Activated T-cell treated with anti-CD3 and anti-CD28 coated beads for 24 hours (primary cell): ENCODE measurements at regions not wholly inside any gene's neighbourhood (a gene's known extent, or its start where the extent isn't known, plus 50 kb on each side); places are given as distances from the start of the nearest gene placed in this dataset.
"Not testable (repeated sequence)": the region's sequence is repeated elsewhere in the genome, so short reads cannot be mapped to it uniquely, and the experiment has no call there.

ENCODE experiments used
- DNase-seq: peaks from one replicate; pipeline ENCODE4 v3.0.0-alpha.2; 2020; ENCODE audit warnings: low read depth

DNA sequence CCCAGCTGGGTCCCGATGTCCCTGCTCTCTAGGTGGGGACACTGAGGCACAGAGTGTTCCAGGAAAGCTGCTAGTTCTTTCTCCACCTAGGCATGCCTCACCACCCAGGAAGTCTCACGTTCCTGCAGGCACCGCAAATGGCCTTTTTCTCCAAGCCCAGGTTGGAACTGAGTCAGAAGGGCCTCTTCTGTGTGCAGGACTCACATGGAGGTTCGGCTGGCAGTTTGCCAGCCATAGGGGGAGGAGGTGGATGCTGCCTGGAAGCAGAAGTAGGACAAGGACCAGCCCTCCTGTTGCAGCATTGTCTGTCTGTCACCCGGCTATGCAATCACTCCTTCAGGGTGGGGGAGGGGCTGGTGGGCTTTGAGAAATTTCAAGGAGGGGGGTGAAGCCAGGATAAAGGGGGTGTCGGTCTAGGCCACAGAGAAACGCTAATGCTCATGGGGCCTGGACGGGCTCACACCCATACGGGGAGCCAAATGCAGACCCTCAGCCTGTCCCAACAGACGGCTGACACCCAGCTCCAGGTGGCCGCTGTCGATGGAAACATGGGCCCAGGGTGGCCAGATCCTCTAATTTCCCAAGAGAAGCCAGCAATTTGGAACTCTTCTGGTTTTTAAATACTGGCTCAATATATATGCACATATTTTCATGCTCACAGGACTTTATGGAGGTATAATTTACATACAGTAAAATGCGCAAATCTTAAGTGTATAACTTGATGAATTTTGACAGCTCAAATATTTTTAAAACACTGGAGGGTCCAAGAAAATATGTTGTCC, 120.5 kb downstream of the PHETA1 start:
- no peak for DNase-seq

DNA sequence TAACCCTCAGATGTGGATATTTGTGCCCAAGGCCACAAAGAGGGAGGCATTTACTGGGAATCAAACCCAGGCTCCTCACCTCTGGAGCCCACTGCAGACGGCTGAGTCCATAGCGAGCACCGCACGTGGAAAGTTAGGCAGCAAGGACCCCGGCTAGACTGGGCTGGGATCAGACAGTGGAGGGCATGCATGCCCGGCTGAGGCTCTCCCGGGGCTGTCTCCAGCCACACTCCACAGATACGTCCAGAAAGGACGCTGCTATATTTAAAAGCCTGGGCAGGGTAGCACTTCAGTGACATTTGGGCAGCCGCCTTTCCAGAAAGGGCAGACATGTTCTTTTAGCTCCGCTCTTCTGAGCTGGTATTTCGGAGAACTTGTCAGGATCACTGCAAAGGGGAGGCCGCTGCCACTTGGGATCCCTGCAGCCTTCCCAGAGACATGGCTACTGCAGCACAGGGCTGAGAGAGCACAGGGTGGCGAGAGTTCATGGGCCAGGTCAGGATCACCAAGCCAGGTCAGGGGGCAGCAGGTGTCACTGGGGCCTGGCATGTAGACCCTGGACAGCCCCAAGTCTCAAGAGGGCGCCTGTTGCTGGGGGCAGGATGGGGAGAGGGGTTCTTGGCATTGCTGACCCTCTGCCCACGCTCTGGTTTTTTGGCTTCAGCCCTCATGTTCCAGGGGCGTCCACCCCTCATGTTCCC, 121.7 kb downstream of the PHETA1 start:
- no peak for DNase-seq

DNA sequence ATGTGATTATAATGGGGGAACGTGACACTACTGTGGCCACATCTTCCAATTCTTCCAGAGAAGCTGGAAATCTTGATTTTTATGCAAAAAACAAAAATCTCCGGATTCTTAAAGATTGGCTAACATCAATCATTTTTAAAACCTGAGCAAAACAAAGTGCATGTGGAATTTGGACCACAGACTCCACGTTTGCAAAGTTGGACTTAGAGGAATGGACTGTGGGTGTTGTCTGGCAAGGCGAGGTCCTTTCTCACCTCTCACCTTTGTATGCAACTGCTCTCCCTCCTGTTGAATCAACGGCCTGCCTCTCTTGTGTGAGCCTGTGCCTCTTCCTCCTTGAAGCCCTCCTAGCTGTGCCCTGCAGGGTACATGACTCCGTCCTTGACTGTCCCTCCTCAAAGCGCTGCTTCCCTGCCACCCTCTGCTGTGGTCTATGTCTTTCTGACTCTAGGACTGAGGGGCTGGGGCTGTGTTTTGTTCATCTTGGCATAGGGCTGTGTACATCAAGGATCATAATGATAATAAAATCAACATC, 122.4 kb downstream of the PHETA1 start:
- DNase-seq: no peak

DNA sequence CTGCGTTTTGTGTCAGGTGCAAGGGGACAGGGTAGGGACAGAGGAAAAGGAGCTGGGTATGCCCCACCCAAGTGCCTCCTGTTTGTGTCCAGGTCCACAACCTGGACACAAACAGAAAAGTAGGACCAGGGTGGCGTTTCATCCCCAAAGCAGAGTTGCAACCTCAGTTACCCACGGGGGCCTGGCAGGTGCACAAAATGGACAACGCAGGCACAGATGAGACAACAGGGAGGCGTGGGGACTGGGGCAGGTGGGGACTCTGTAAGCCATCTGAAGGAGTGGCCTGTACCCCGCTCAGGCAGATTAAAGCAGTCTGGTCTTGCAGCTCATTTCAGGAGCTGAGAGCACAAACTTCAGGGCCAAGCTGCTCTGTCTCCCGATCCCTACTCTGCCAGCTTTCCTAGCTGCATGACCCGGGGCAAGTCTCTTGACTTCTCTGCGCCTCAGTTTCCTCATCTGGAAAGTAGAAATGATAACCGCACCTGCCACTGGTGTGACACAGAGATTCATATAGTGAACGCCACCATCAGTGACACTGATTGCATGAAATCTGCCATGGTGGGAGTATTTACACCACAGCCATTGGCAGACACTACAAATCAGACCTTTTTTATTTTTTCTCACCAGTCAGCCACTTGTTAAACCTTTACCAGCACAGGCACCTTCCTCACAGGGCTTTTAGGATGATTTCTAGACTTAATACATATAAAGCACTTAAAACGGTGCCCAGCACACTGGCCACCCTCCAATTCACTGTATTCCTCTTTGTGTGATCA, 123.0 kb downstream of the PHETA1 start:
- DNase-seq: no peak

DNA sequence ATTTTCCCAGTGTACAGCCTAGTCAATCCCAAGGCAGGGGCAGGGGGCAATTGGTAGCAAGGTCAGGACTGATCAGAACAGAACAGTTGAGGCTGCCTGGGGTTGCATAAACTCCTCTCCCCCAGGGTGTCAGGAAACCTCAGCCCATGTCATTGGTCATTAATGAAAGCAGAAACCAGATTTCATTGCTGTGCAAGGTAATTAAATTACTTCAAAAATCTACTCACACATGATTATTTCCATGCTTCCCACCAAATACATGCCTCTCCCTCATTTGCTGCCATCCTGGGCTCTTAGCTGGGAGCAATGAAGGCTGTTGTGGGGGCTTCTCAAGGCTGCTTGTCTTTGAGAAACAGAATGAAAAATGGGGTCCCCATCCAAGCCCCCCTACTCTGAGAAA, 124.2 kb downstream of the PHETA1 start:
- DNase-seq: no peak

DNA sequence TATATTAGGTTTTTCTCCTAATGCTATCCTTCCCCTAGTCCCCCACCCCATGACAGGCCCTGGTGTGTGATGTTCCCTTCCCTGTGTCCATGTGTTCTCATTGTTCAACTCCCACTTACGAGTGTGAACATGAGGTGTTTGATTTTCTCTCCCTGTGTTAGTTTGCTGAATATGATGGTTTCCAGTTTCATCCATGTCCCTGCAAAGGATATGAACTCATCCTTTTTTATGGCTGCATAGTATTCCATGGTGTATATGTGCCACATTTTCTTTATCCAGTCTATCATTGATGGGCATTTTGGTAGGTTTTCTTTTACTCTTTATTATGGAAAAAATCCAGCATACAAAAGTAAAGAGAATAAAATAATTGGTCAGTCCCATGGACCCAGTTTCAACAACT, 126.1 kb downstream of the PHETA1 start:
- DNase-seq: not testable (repeated sequence)

DNA sequence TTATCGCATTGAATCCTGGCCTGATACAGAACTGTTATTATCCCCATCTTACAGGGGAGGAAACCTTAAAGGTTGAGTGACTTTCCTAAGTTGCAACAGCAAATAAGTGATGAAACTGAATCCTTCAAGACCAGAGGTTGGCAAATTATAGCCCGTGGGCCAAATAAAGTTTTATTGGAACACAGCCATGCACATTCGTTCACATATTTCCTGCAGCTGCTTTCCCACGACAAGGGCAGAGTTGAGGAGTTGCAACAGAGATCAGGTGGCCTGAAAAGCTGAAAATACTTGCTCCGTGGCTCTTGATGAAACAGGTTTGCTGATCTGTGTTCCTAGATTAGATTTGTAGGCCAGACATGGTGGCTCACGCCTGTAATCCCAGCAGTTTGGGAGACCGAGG, 126.7 kb downstream of the PHETA1 start:
- no peak for DNase-seq

DNA sequence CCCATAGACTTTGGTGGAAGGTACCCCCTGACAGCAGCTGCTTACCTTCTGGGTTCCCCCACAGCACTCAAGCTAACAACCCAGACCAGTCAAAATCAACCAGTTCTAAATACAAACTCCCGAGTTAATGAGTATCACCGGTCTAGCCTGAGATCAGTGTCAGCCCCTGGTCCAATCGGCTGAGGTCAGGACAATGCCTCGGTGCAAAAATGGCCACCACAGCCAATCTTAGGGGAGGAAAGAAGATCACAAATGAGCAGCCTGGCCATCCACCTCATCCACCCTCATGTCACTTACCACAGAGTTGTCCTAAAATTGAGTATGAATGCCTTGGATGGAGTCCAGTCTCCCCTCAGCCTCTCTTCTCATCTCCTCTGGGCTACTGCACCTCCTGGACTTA, 128.5 kb downstream of the PHETA1 start:
- no peak for DNase-seq

DNA sequence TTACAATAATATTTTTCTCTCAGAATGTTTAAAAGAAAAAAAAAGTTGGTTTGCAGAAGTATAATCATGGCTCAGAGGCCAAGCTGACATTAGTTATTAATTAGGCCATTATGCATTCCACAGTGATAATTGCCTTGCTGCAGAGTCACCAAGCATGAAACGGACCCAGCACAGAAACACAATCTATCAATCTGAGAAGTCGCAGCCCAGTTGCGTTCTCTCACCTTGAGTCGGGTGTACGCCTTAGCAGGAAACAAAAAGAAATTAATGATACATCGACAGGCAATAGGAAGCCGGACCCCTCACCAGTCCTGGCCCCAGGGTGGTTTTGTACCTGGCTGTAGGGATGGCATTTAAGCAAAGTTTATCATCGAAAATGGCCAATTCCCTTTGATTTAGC, 129.7 kb downstream of the PHETA1 start:
- DNase-seq: no peak

DNA sequence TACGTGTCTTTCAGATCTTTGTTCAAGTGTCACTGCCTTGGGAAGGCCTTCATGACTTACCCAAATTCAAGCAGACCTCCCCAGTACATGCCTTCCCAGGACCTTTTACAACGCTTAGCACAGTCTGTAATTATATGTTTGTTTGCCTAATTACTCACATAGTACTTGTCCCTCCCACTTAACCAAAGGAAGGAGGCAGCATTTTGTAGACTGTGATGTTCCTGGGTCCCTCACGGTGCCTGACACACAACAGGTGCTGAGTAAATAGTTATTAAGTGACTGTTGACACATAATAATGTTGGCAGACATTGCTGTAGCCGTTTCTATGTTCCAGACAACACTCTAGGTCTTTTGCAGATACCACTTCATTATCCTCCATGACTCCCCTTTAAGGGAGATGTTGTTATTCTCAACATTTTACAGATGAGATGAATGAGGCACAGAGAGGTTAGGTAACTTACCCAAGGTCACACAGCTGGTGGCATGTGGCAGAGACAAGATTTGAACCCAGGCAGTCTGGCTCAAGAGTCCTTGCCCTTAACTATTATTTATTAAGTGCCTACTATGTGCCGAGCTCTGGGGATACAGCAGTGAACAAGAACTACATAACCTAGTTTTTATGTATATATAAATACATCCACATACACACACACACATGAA, 130.7 kb downstream of the PHETA1 start:
- DNase-seq: no peak

DNA sequence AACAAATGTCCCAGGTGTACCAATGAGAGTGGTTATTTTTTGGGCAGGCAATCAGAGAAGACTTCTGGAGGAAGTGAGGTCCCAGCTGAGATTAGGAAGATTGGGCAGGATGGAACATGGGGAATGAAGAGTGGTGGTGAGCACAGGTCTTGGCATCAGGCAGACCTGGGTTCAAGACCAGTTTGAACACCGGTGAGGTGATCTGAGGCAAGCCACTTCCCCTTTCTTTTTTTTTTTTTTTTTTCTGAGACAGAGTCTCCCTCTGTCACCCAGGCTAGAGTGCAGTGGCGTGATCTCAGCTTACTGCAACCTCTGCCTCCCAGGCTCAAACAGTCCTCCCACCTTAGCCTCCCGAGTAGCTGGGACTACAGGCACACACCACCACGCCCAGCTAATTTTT, 134.4 kb downstream of the PHETA1 start:
- DNase-seq: not testable (repeated sequence)

DNA sequence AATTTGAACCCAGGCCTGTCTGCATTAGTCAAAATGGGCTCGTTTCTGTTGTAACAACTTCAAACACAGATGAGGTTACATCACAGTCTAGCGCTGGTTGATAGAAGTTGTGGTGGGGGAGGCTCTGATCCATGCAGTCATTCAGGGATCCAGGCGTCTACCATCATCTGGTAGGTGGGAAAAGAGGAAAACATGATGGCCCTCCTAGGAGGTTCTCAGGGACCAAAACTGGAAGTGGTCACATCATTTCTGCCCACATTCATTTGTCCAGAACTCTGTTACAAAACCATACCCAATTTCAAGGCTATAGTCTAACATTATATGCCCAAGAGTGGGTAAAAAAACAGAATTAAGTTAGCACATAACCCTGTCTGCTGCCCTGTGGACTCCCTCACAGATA, 135.1 kb downstream of the PHETA1 start:
- no peak for DNase-seq

DNA sequence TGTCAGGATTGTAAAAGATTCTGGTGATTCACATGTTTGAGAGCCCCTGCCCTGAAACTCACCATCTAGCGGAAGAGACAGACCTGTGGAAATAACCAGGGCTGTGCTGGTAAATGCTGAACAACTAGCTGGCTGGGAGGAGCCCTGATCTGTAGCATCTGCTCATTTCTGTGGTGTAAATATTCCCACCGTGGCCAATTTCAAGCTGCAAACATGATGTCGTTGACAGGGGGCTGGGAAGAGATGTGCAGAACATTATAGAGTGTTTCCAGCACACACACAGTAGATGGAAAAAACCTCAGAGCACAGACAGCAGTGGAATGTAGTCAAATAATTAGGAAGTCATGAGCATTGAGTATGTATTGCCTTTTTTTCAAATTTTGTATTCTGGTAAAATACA, 138.2 kb downstream of the PHETA1 start:
- no peak for DNase-seq

DNA sequence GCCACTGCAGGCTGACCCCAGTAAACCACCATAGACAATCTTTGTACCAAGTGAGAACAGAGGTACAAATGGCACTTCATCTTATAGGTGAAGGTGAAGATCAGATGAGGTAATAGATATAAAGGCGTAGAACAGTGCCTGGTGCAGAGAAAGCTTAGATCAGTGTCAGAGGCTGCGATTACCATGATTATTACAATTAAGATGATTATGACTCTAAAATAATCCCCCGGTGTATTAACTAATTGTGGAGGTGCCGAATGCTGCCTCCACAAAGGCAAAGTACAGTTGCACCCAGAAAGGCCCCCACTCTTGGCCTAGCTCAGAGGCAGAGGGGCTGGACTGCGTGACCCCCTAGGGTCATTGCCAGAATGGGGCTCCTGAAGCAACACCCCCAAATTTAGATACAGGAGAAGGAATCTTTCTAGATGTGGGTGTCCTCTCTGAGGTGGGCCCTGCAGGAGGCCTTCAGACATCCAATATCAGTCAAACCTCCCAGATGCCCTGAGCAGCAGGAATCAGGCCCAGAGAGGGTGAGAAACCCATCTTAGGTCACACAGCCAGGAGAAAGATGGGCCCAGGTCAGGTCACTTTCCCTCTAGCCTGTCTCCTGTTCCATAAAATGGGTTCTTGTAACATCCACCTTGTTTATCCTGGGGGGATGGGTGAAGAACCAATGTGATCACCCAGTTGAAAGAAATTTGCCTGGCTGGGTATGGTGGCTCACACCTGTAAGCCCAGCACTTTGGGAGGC, 139.8 kb downstream of the PHETA1 start:
- DNase-seq: no peak

DNA sequence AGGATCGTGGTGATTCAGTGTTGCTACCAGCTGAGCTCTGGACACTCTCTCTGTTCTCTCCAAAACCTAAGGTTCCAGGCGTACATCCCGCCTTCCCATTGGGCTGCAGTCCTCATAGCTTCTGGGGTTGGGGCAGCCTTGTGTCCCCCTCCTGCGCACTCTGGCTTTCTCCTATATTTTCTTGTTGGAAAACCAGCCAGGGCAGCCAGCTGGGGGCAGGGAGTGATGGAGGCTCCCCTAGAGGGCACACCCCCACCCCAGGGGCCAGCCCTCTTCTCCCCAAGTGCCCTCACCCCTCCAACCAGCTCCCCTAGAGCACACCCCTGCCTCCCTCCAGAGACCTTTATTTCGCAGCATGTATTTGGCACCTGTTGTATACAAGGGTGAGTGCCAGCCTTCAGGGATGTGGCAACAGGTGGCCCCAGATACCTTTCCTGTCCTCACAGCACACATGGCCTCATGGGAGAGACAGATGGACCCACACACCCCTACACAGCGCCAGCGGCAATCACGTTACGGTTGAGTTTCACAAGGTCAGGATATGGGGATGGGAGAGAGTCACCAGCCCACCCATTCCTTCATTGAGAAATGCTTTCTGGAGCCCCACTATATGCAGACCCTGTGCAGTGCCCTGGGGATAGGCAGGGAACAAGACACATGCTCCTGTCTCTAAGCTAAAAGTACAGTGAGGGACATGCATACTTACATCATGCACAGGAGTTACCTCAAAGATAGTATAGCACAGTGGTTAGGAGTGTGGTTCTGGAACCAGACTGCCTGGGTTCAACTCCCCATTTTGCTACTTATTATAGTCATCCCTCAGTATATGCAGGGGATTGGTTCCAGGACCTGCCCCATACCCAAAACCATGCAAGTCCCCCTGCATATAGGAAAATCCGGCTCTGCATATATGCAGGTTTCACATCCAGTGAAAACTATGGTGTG, 141.1 kb downstream of the PHETA1 start:
- DNase-seq: no peak

DNA sequence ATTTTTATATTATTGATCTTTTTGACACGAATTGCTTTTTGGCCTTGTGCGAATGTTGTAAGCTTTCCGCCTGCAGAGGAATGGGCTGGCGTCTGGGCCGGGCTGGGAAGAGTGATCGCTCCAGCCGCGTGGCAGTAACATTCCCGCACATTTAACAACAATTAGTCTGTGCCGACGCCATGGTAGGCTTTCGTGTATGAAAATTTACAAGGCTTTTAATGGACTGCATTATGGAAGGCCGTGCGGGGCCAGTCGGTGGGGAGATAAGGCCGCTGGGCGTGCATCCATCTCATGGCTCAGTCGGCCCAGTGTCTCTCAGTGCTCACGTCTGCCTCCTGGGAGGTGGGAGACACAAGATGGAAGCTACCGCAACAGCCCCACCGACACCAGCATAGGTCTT, 142.2 kb downstream of the PHETA1 start:
- DNase-seq: no peak

DNA sequence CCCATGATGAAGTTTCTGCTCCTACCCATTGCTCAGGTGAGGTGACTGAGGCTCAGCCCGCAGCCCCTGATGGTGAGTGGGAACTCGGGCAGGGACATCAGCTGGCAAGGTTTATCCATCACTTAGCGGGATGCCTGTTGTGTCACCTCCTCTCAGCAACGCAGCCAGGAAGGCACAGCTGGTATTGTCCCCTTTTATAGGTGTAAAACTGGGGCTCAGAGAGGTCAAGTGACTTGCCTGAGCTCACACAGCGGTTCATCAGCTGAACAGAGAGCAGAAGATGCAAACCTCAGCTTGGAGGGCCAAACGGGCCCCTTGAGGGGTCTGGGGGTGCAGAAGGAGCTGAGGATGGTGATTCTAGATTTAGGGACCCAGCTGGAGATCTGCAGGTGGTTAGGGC, 143.6 kb downstream of the PHETA1 start:
- no peak for DNase-seq

DNA sequence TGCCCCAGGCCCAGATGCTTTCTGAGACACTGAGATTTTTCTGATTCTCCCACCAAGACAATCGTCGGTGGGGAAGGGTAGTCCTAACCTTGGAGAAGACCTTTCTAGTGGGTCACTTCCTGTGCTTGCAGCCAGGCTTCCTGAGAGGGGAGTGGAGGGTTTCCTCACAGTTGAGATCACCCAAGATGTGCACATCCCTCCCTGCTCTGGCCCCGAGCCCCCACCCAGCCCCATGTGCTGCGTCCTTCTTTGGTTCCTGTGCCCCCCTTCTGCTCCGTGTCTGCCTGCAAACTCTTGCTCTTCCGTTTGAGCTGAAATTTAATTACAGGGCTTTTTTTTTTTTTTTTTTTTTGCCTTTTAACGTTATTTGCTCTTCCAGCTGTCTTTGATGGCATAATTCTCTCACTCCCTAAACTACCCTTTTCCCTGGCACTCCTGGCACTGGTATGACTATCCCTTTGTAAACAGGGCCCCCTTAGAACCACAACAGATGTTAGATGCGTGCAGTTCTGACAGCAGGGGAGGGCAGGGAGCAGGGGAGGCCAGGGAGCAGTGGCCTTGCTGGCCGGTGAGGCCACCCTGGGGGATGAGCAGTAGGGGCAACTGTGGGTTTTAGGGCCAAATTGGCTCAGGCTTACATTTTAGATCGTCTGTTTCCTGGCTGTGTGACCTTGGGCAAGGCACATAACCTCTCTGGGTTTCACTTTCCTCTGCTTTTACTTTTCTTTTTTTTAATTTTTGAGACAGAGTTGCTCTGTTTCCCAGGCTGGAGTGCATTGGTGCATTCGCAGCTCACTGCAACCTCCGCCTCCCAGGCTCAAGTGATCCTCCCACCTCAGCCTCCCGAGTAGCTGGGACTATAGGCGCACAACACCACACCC, 144.5 kb downstream of the PHETA1 start:
- no peak for DNase-seq

DNA sequence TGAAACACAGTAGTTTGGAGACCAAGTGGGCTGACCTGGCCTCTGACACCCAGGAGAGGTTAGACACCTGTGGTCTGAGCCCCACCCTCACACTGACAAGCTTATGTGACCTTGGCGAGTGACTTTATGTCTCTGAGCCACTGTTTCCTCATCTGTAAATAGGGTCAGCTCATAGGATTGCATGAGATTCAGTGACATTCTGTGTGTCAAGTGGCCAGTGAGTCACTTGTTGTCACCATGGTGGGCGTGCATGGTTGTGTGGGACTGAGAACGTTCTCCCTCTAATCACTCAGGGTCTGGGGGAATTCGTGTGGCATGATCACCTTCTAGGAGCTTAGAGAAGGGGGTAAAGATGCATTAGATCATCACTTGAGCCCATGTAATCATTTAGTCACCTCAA, 146.4 kb downstream of the PHETA1 start:
- DNase-seq: no peak
